ENCODE measurements at regions not wholly inside any gene's neighbourhood (a gene's known extent, or its start where the extent isn't known, plus 50 kb on each side); places are given as distances from the start of the nearest gene placed in this dataset.

DNA sequence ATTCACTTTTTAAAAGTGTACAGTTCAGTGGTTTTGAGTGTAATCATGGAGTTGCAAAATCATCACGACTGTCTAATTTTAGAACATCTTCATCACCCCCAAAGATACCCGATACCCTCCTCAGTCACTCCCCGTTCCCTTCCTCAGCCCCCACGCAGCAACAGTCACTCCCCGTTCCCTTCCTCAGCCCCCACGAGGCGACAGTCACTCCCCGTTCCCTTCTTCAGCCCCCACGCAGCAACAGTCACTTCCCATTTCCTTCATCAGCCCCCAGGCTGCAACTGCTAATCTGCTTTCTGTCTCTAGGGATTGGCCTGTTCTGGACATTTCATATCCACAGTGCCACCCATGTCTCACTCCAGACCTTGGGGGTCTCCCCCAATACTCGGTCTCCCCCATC is 161.6 kb upstream of the PPP2R2D start:
- no peaks in the 10 kb centered on the region for H3F3A ChIP-seq (ENCODE audit: insufficient read depth, low read length, poor library complexity, severe bottlenecking)
- no peak overlapping the region for H2AFZ ChIP-seq (ENCODE audit: low read depth, low read length)
- no peak overlapping the region for H3K4me3 ChIP-seq (ENCODE audit: low read length)
- peaks cover 12% of the 10 kb centered on the region for H3K9me3 ChIP-seq (ENCODE audit: low read length)
- H4K20me1 ChIP-seq (ENCODE audit: insufficient read depth), result no peaks in the 10 kb centered on the region
- no peak overlapping the region for H3K9ac ChIP-seq (ENCODE audit: low read length)
- H3K36me3 ChIP-seq (ENCODE audit: insufficient read depth, low read length), result no peaks in the 10 kb centered on the region
- H3K27me3 ChIP-seq (ENCODE audit: insufficient read depth, low read depth, low read length), result no peaks in the 10 kb centered on the region
- no peak overlapping the region for H3K4me2 ChIP-seq (ENCODE audit: low read length)
- H3K79me2 ChIP-seq (replicated peaks; ENCODE audit: insufficient read depth, low read length), result no peaks in the 10 kb centered on the region
- TF ChIP-seq MXI1 (conservative IDR thresholded peaks at IDR 0.05; ENCODE audit: poor library complexity, severe bottlenecking), result no peak
- no peak for TF ChIP-seq TAF1 (IDR thresholded peaks at IDR 0.05; ENCODE audit: low read depth)
- no peak for TF ChIP-seq EZH2 (IDR thresholded peaks at IDR 0.05; ENCODE audit: borderline replicate concordance, insufficient read depth, low read length, poor library complexity, severe bottlenecking)
- TF ChIP-seq RAD21 (conservative IDR thresholded peaks at IDR 0.05), result no peak
- TF ChIP-seq, protein P1, sequence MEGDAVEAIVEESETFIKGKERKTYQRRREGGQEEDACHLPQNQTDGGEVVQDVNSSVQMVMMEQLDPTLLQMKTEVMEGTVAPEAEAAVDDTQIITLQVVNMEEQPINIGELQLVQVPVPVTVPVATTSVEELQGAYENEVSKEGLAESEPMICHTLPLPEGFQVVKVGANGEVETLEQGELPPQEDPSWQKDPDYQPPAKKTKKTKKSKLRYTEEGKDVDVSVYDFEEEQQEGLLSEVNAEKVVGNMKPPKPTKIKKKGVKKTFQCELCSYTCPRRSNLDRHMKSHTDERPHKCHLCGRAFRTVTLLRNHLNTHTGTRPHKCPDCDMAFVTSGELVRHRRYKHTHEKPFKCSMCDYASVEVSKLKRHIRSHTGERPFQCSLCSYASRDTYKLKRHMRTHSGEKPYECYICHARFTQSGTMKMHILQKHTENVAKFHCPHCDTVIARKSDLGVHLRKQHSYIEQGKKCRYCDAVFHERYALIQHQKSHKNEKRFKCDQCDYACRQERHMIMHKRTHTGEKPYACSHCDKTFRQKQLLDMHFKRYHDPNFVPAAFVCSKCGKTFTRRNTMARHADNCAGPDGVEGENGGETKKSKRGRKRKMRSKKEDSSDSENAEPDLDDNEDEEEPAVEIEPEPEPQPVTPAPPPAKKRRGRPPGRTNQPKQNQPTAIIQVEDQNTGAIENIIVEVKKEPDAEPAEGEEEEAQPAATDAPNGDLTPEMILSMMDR (IDR thresholded peaks at IDR 0.05; ENCODE audit: poor library complexity, severe bottlenecking), result no peak
- TF ChIP-seq EP300 (conservative IDR thresholded peaks at IDR 0.05; ENCODE audit: poor library complexity, severe bottlenecking), result no peak
- no peak for TF ChIP-seq POLR2AphosphoS5 (IDR thresholded peaks at IDR 0.05)
- no peak overlapping the region for H3K27ac ChIP-seq (ENCODE audit: low read length)
- H3K9me2 ChIP-seq (ENCODE audit: insufficient read depth, low read length), result no peaks in the 10 kb centered on the region

DNA sequence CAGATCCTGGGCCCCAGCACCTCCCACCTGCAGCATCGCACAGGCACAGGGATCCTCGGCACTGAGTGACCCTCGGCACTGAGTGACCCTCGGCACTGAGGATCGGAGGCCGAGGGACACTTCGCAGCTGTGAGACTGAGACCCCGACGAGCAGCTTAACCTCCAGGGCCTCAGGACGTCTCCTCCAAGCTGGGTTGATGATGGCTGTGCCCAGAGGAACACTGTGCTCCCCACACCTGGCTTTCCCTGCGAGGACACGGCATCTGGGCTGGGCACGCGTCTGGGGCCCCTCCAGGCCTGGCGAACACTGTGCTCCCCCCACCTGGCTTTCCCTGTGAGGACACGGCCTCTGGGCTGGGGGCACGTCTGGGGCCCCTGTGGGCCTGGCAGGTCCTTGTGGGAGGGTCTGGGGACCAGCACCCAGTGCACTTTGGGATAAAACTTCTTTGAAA is 158.3 kb upstream of the PPP2R2D start:
- H3K9ac ChIP-seq (ENCODE audit: low read length), result no peak overlapping the region
- H2AFZ ChIP-seq (ENCODE audit: low read depth, low read length), result no peak overlapping the region

More for the DNA sequence above, 158.3 kb upstream of the PPP2R2D start:
- no peaks in the 10 kb centered on the region for H3K27me3 ChIP-seq (ENCODE audit: insufficient read depth, low read depth, low read length)
- H3K27ac ChIP-seq (ENCODE audit: low read length), result no peak overlapping the region
- no peak overlapping the region for H3K4me2 ChIP-seq (ENCODE audit: low read length)
- H3K9me2 ChIP-seq (ENCODE audit: insufficient read depth, low read length), result no peaks in the 10 kb centered on the region
- peaks cover 12% of the 10 kb centered on the region for H3K9me3 ChIP-seq (ENCODE audit: low read length)
- no peak overlapping the region for H3K4me3 ChIP-seq (ENCODE audit: low read length)
- no peaks in the 10 kb centered on the region for H3K36me3 ChIP-seq (ENCODE audit: insufficient read depth, low read length)
- no peaks in the 10 kb centered on the region for H4K20me1 ChIP-seq (ENCODE audit: insufficient read depth)
- H3K79me2 ChIP-seq (replicated peaks; ENCODE audit: insufficient read depth, low read length), result no peaks in the 10 kb centered on the region
- no peak for TF ChIP-seq TAF1 (IDR thresholded peaks at IDR 0.05; ENCODE audit: low read depth)
- no peak for TF ChIP-seq EZH2 (IDR thresholded peaks at IDR 0.05; ENCODE audit: borderline replicate concordance, insufficient read depth, low read length, poor library complexity, severe bottlenecking)
- no peak for TF ChIP-seq MXI1 (conservative IDR thresholded peaks at IDR 0.05; ENCODE audit: poor library complexity, severe bottlenecking)
- no peak for TF ChIP-seq POLR2AphosphoS5 (IDR thresholded peaks at IDR 0.05)
- no peak for TF ChIP-seq EP300 (conservative IDR thresholded peaks at IDR 0.05; ENCODE audit: poor library complexity, severe bottlenecking)
- no peak for TF ChIP-seq RAD21 (conservative IDR thresholded peaks at IDR 0.05)
- TF ChIP-seq REST (IDR thresholded peaks at IDR 0.05; ENCODE audit: borderline replicate concordance), result no peak
- TF ChIP-seq, protein P1 (IDR thresholded peaks at IDR 0.05; ENCODE audit: poor library complexity, severe bottlenecking), result no peak
- no peak for TF ChIP-seq SMC3 (conservative IDR thresholded peaks at IDR 0.05; ENCODE audit: poor library complexity)
- H3F3A ChIP-seq (ENCODE audit: insufficient read depth, low read length, poor library complexity, severe bottlenecking), result no peaks in the 10 kb centered on the region
